GM23338 (cell line): ENCODE measurements at regions not wholly inside any gene's neighbourhood (a gene's known extent, or its start where the extent isn't known, plus 50 kb on each side); places are given as distances from the start of the nearest gene placed in this dataset.

Experiments used
- CREB1 ChIP-seq: fragments of 250-450 bp; sonication (Bioruptor Pico); IDR thresholded peaks from 2 replicates; pipeline ENCODE4 v1.5.0; 2020; ENCODE audit warnings: low read depth, mild to moderate bottlenecking, moderate library complexity
- EZH2 ChIP-seq: fragments of 200-600 bp; sonication (generic); IDR thresholded peaks from one replicate; pipeline ENCODE4 v1.8.0; 2017; ENCODE audit warnings: antibody characterized with exemption, mild to moderate bottlenecking, low read depth; ENCODE audit not compliant: unreplicated experiment
- EZH2phosphoT487 ChIP-seq: fragments of 200-600 bp; sonication (generic); IDR thresholded peaks from one replicate; pipeline ENCODE4 v1.8.1; 2018; ENCODE audit warnings: antibody characterized with exemption; ENCODE audit not compliant: unreplicated experiment
- JUNB ChIP-seq: IDR thresholded peaks from one replicate; pipeline ENCODE4 v1.6.1; 2016; ENCODE audit warnings: antibody characterized with exemption; ENCODE audit not compliant: unreplicated experiment
- NANOG ChIP-seq: IDR thresholded peaks from 2 replicates; pipeline ENCODE4 v1.6.1; 2016; ENCODE audit warnings: antibody characterized with exemption, borderline replicate concordance
- POLR2AphosphoS5 ChIP-seq: IDR thresholded peaks from 2 replicates; pipeline ENCODE4 v1.6.1; 2016; ENCODE audit warnings: antibody characterized with exemption, low read depth
- ZNF114 ChIP-seq: fragments of 250-450 bp; sonication (Bioruptor Pico); IDR thresholded peaks from 2 replicates; pipeline ENCODE4 v1.5.0; 2020; ENCODE audit warnings: mild to moderate bottlenecking, moderate library complexity
- ZNF331 ChIP-seq: fragments of 250-450 bp; sonication (Bioruptor Pico); IDR thresholded peaks from 2 replicates; pipeline ENCODE4 v1.5.0; 2020; ENCODE audit warnings: low read depth, mild to moderate bottlenecking, moderate library complexity
- TF ChIP-seq, protein P1 (sequence below): IDR thresholded peaks from one replicate; pipeline ENCODE4 v1.6.1; 2018; ENCODE audit warnings: antibody characterized with exemption; ENCODE audit not compliant: unreplicated experiment
- TF ChIP-seq, protein P2 (sequence below), 2 experiments: fragments of 200-600 bp in 1 of 2; sonication (generic) in 1 of 2; conservative IDR thresholded peaks; 2 replicates each; pipeline versions ENCODE4 v1.5.1 to v1.6.1; 2016 to 2017; ENCODE audit warnings: antibody characterized with exemption in 2 of 2, low read depth in 2 of 2, mild to moderate bottlenecking in 2 of 2, moderate library complexity in 1 of 2
- TF ChIP-seq, protein P3 (sequence below): IDR thresholded peaks from 2 replicates; pipeline ENCODE4 v1.6.1; 2016; ENCODE audit warnings: antibody characterized with exemption

DNA sequence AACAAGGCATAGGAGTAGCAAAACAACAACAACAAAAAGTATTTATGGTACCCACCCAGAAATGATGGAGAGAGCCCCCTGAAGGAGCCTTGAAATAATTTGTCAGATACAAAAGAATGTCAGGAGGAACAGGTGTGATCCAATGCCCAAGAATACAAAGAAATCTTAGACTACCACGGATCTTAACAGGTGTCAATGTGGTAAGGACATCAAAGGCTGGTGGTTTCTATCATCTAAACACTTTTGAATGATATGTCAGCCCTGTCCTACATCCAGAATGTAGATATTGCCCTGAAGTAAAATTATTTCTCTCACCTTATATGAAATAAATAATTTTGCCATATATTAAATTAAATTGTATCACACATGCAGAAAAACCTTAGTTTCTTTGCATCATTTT lies 386.4 kb upstream of the ANO5 start:
- TF ChIP-seq ZNF331 (CRISPR knock-in tag) (no peak), EZH2 (no peak), CREB1 (CRISPR knock-in tag) (no peak), POLR2AphosphoS5 (no peak), JUNB (no peak), NANOG (no peak), ZNF114 (no peak), EZH2phosphoT487 (no peak)
- TF ChIP-seq, protein P1, sequence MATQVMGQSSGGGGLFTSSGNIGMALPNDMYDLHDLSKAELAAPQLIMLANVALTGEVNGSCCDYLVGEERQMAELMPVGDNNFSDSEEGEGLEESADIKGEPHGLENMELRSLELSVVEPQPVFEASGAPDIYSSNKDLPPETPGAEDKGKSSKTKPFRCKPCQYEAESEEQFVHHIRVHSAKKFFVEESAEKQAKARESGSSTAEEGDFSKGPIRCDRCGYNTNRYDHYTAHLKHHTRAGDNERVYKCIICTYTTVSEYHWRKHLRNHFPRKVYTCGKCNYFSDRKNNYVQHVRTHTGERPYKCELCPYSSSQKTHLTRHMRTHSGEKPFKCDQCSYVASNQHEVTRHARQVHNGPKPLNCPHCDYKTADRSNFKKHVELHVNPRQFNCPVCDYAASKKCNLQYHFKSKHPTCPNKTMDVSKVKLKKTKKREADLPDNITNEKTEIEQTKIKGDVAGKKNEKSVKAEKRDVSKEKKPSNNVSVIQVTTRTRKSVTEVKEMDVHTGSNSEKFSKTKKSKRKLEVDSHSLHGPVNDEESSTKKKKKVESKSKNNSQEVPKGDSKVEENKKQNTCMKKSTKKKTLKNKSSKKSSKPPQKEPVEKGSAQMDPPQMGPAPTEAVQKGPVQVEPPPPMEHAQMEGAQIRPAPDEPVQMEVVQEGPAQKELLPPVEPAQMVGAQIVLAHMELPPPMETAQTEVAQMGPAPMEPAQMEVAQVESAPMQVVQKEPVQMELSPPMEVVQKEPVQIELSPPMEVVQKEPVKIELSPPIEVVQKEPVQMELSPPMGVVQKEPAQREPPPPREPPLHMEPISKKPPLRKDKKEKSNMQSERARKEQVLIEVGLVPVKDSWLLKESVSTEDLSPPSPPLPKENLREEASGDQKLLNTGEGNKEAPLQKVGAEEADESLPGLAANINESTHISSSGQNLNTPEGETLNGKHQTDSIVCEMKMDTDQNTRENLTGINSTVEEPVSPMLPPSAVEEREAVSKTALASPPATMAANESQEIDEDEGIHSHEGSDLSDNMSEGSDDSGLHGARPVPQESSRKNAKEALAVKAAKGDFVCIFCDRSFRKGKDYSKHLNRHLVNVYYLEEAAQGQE = no peak
- TF ChIP-seq, protein P2, sequence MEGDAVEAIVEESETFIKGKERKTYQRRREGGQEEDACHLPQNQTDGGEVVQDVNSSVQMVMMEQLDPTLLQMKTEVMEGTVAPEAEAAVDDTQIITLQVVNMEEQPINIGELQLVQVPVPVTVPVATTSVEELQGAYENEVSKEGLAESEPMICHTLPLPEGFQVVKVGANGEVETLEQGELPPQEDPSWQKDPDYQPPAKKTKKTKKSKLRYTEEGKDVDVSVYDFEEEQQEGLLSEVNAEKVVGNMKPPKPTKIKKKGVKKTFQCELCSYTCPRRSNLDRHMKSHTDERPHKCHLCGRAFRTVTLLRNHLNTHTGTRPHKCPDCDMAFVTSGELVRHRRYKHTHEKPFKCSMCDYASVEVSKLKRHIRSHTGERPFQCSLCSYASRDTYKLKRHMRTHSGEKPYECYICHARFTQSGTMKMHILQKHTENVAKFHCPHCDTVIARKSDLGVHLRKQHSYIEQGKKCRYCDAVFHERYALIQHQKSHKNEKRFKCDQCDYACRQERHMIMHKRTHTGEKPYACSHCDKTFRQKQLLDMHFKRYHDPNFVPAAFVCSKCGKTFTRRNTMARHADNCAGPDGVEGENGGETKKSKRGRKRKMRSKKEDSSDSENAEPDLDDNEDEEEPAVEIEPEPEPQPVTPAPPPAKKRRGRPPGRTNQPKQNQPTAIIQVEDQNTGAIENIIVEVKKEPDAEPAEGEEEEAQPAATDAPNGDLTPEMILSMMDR (conservative IDR thresholded peaks at IDR 0.05; ENCODE audit: low read depth in 2 of 2) = no peak
- TF ChIP-seq, protein P3, sequence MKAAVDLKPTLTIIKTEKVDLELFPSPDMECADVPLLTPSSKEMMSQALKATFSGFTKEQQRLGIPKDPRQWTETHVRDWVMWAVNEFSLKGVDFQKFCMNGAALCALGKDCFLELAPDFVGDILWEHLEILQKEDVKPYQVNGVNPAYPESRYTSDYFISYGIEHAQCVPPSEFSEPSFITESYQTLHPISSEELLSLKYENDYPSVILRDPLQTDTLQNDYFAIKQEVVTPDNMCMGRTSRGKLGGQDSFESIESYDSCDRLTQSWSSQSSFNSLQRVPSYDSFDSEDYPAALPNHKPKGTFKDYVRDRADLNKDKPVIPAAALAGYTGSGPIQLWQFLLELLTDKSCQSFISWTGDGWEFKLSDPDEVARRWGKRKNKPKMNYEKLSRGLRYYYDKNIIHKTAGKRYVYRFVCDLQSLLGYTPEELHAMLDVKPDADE = no peak
